ENCODE measurements at regions not wholly inside any gene's neighbourhood (a gene's known extent, or its start where the extent isn't known, plus 50 kb on each side); places are given as distances from the start of the nearest gene placed in this dataset.

DNA sequence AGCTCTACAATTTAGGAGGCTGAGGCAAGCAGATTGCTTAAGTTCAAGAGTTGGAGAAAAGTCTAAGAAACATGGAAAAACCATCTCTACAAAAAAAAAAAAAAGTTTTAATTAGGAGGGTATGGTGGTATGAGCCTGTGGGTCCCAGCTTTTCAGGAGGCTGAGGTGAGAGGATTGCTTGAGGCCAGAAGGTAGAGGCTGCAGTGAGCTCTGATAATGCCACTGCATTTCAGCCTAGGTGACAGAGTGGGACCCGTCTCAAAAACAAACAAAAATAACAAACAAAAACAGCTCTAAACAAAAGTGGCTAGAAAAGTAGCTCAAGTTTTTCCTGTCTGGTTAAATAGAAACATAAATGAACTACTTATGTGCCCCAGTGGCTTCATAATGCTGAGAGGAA lies 2133.6 kb upstream of the DEFB115 start:
- no peak for TF ChIP-seq CTCF (conservative IDR thresholded peaks at IDR 0.05; ENCODE audit: low read length)
- no peak for TF ChIP-seq EZH2phosphoT487 (IDR thresholded peaks at IDR 0.05; ENCODE audit: borderline replicate concordance, low read depth, low read length)
- CTCF ChIA-PET (ENCODE audit: unreplicated experiment): no interaction called here
- intact Hi-C loops (cut with micrococcal nuclease; ENCODE audit: unreplicated experiment): loop anchor here (5.0 kb wide), 2 partner anchors 743 to 758 kb away; no protein-coding TSS in a partner anchor

More for the DNA sequence above, 2133.6 kb upstream of the DEFB115 start:
- Histone ChIP-seq H3K9me3 (ENCODE audit: low read length) (no peaks in the 10 kb centered on the region), H3K4me2 (ENCODE audit: low read length) (no peak overlapping the region), H3K79me2 (ENCODE audit: insufficient read depth, low read depth, low read length) (no peaks in the 10 kb centered on the region), H3K27ac (ENCODE audit: low read depth, low read length, poor library complexity, severe bottlenecking) (no peak overlapping the region), H3K9me2 (ENCODE audit: insufficient read depth, low read length) (no peaks in the 10 kb centered on the region), H2AFZ (ENCODE audit: low read length) (no peak overlapping the region), H4K20me1 (ENCODE audit: insufficient read depth, low read length) (no peaks in the 10 kb centered on the region), H3K36me3 (ENCODE audit: insufficient read depth, low read length) (no peaks in the 10 kb centered on the region), H3K4me3 (ENCODE audit: low read depth, low read length, poor library complexity, severe bottlenecking) (no peak overlapping the region), H3K4me1 (ENCODE audit: insufficient read depth, low read length, poor library complexity, severe bottlenecking) (no peaks in the 10 kb centered on the region)
- DNase-seq (ENCODE audit: low spot score): no peak
- no TSS peak for BruUV-seq (replicated peaks)
- POLR2A ChIA-PET: no interaction called here
